ENCODE measurements at regions not wholly inside any gene's neighbourhood (a gene's known extent, or its start where the extent isn't known, plus 50 kb on each side); places are given as distances from the start of the nearest gene placed in this dataset.

DNA sequence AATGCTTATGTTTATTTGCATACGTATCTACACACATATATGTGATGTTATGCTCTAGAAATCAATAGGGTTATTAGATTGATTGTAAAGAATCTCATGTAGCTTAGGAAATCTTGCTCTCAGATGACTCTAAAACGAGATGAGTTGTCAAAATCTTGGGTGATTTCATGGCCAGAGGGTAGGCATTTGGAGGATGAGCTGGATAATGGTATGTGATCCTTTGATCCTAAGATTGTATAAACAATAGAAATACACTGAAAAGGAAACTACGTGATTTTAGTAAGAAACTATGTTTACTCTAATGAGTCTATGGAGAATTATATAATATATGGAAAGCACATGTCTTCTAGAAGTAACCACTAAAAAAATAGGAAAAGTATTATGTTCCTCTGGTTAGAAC, 676.6 kb downstream of the NSUN3 start:
- TF ChIP-seq CTCF (IDR thresholded peaks at IDR 0.05; ENCODE audit: insufficient read depth, low read depth, low read length) (no peak), EZH2 (IDR thresholded peaks at IDR 0.05; ENCODE audit: insufficient read depth, low read length) (no peak)

All from astrocyte (in vitro differentiated cells and primary cell).